Ovary (tissue), 7 donors: ENCODE measurements at regions not wholly inside any gene's neighbourhood (a gene's known extent, or its start where the extent isn't known, plus 50 kb on each side); places are given as distances from the start of the nearest gene placed in this dataset.

Experiments used
- DNase-seq, 5 donors: peaks; one replicate each; pipeline ENCODE4 v3.0.0-alpha.2; 2019 to 2020
- H3K27ac ChIP-seq, 2 donors: fragments of 200-600 bp; one replicate each; pipeline versions ENCODE4 v1.5.1 to v1.8.0; 2019 to 2022
- H3K27me3 ChIP-seq: fragments of 200-600 bp; one replicate; pipeline ENCODE4 v1.8.0; 2022
- H3K36me3 ChIP-seq: fragments of 200-600 bp; sonication (generic); one replicate; pipeline ENCODE4 v1.5.1; 2019
- H3K4me1 ChIP-seq: one replicate; pipeline ENCODE4 v1.8.1; 2013; ENCODE audit warnings: mild to moderate bottlenecking, moderate library complexity; ENCODE audit not compliant: insufficient read depth
- H3K4me3 ChIP-seq: fragments of 200-600 bp; sonication (generic); one replicate; pipeline ENCODE4 v1.5.1; 2017
- H3K9me3 ChIP-seq, 2 donors: fragments of 200-600 bp in 1 of 2; sonication (generic) in 1 of 2; one replicate each; pipeline versions ENCODE4 v1.5.1 to v1.8.1; 2013 to 2019; ENCODE audit warnings: mild to moderate bottlenecking in 1 of 2, moderate library complexity in 1 of 2
- CTCF ChIP-seq, 3 donors: fragments of 450-650 bp in 2 of 3; fragments of 200-600 bp in 1 of 3; IDR thresholded peaks; one replicate each; pipeline versions ENCODE4 v1.5.1 to v1.8.0; 2016 to 2022; ENCODE audit warnings: antibody characterized with exemption in 3 of 3, mild to moderate bottlenecking in 1 of 3
- EP300 ChIP-seq: sonication (generic); formaldehyde crosslinking; IDR thresholded peaks from one replicate; pipeline ENCODE4 v1.6.1; 2017; ENCODE audit warnings: antibody characterized with exemption
- POLR2A ChIP-seq: fragments of 450-650 bp; IDR thresholded peaks from one replicate; pipeline ENCODE4 v1.6.1; 2017; ENCODE audit warnings: antibody characterized with exemption, mild to moderate bottlenecking, moderate library complexity
- WGBS, 3 donors: extraction: QIAGEN DNeasy Blood & Tissue Kit in 1 of 3; methylation state at CpG; one replicate each; pipeline versions ENCODE4 v1.1.5 to v1.1.7; 2013 to 2017; 5-methylcytosine and 5-hydroxymethylcytosine counted together
- intact Hi-C, 4 donors: fragments of 100-400 bp; cut with DNase I; formaldehyde crosslinking; loops; one replicate each; pipeline versions ENCODE4 v1.11.0 to v1.15.1; 2022 to 2023
- donor health status: DM: no; HTN: no; CAD: no; lungs with moderate emphysema.
- donor health status: DM: no; HTN: no; CAD: no.
- donor health status: Bipolar disorder and iron deficiency.
- donor health status: DM: no; HTN: no; CAD: no.
- donor health status: DM: yes; HTN: yes; CAD: no.

GRCh38 chr12:86647800-86648199, 391.6 kb upstream of the MGAT4C start:
- no peaks in the 10 kb centered on the region for H3K9me3 ChIP-seq
- intact Hi-C loops = no loop called here
- DNase-seq = no peak
- no peaks in the 10 kb centered on the region for H3K4me1 ChIP-seq
- H3K4me3 ChIP-seq = no peak overlapping the region
- no peak overlapping the region for H3K27ac ChIP-seq
- TF ChIP-seq EP300 = no peak
- H3K27me3 ChIP-seq = no peaks in the 10 kb centered on the region
- no peaks in the 10 kb centered on the region for H3K36me3 ChIP-seq
- WGBS, 3 donors = 45 to 67% (median 48%) methylated on average over 2 of the region's 2 CpGs

GRCh38 chr12:86634456-86635410, 378.5 kb upstream of the MGAT4C start:
- Histone ChIP-seq H3K4me3 (no peak overlapping the region), H3K27ac (no peak overlapping the region), H3K9me3 (no peaks in the 10 kb centered on the region), H3K36me3 (no peaks in the 10 kb centered on the region), H3K4me1 (no peaks in the 10 kb centered on the region), H3K27me3 (peaks cover under 1% of the 10 kb centered on the region)
- intact Hi-C loops = no loop called here
- DNase-seq = no peak
- TF ChIP-seq CTCF (IDR thresholded peaks at IDR 0.05) = no peak
- TF ChIP-seq POLR2A = no peak
- WGBS, 3 donors = 62 to 70% (median 67%) methylated on average over 4 of the region's 4 CpGs

- no peaks in the 10 kb centered on the region for H3K27me3 ChIP-seq
- H3K36me3 ChIP-seq = no peaks in the 10 kb centered on the region
- no peaks in the 10 kb centered on the region for H3K9me3 ChIP-seq
- no peak overlapping the region for H3K27ac ChIP-seq
- peak in 1 of 5 donors; percentile 4 for DNase-seq
- intact Hi-C loops = no loop called here
- no peak overlapping the region for H3K4me3 ChIP-seq
- no peaks in the 10 kb centered on the region for H3K4me1 ChIP-seq
- 85 to 93% (median 88%) methylated on average over 3 of the region's 3 CpGs for WGBS, 3 donors
- TF ChIP-seq POLR2A (no peak), CTCF (IDR thresholded peaks at IDR 0.05) (no peak), EP300 (no peak)
Measured at GRCh38 chr12:86627001-86627400, 370.8 kb upstream of the MGAT4C start.

GRCh38 chr12:86623267-86623666, 367.1 kb upstream of the MGAT4C start:
- DNase-seq = no peak
- H3K4me1 ChIP-seq = no peaks in the 10 kb centered on the region
- H3K27me3 ChIP-seq = no peaks in the 10 kb centered on the region
- intact Hi-C loops = no loop called here
- H3K27ac ChIP-seq = no peak overlapping the region
- TF ChIP-seq CTCF (IDR thresholded peaks at IDR 0.05) = no peak
- no peaks in the 10 kb centered on the region for H3K9me3 ChIP-seq
- 64 to 83% (median 67%) methylated on average over 1 of the region's 1 CpG for WGBS, 3 donors
- H3K4me3 ChIP-seq = no peak overlapping the region
- H3K36me3 ChIP-seq = no peaks in the 10 kb centered on the region

- no peak overlapping the region for H3K4me3 ChIP-seq
- no peaks in the 10 kb centered on the region for H3K27me3 ChIP-seq
- H3K36me3 ChIP-seq = no peaks in the 10 kb centered on the region
- no peaks in the 10 kb centered on the region for H3K4me1 ChIP-seq
- intact Hi-C loops = no loop called here
- no peak for DNase-seq
- TF ChIP-seq CTCF (IDR thresholded peaks at IDR 0.05) (no peak), POLR2A (no peak), EP300 (no peak)
- H3K27ac ChIP-seq = no peak overlapping the region
- no peaks in the 10 kb centered on the region for H3K9me3 ChIP-seq
- 71 to 77% (median 74%) methylated on average over 2 of the region's 2 CpGs for WGBS, 3 donors
Measured at GRCh38 chr12:86621957-86622356, 365.8 kb upstream of the MGAT4C start.
